Hepatocyte (in vitro differentiated cells): ENCODE measurements at regions not wholly inside any gene's neighbourhood (a gene's known extent, or its start where the extent isn't known, plus 50 kb on each side); places are given as distances from the start of the nearest gene placed in this dataset.

Experiments used
- CTCF ChIP-seq: fragments of 200-600 bp; sonication (generic); IDR thresholded peaks from 2 replicates; pipeline ENCODE4 v1.5.1; 2016; ENCODE audit warnings: antibody characterized with exemption, mild to moderate bottlenecking; ENCODE audit not compliant: poor library complexity
- EZH2 ChIP-seq: fragments of 200-600 bp; sonication (generic); IDR thresholded peaks from 2 replicates; pipeline ENCODE4 v1.6.1; 2016; ENCODE audit warnings: antibody characterized with exemption, mild to moderate bottlenecking, borderline replicate concordance

GRCh38 chr2:239829326-239829725 lies 195.8 kb downstream of the NDUFA10 start:
- TF ChIP-seq CTCF = no peak
- no peak for TF ChIP-seq EZH2
